Fibroblast of lung (primary cell): ENCODE measurements at regions not wholly inside any gene's neighbourhood (a gene's known extent, or its start where the extent isn't known, plus 50 kb on each side); places are given as distances from the start of the nearest gene placed in this dataset.

Experiments used
- CTCF ChIP-seq, 2 donors: IDR thresholded peaks in 1 of 2; conservative IDR thresholded peaks in 1 of 2; 1 replicate in 1 of 2; 2 replicates in 1 of 2; pipeline ENCODE4 v1.5.1; 2011 to 2012; ENCODE audit warnings: low read length in 2 of 2, control low read depth in 1 of 2, inconsistent platforms in 1 of 2, low read depth in 1 of 2, mild to moderate bottlenecking in 1 of 2
- EZH2 ChIP-seq: IDR thresholded peaks from 2 replicates; pipeline ENCODE4 v1.5.1; 2012; ENCODE audit warnings: low read length, control low read depth, mild to moderate bottlenecking; ENCODE audit errors: missing control alignments

GRCh38 chr14:85079842-85080730, 449.9 kb upstream of the FLRT2 start:
- TF ChIP-seq CTCF (conservative IDR thresholded peaks at IDR 0.05 in 1 of 2, IDR thresholded peaks at IDR 0.05 in 1 of 2; ENCODE audit: low read depth in 1 of 2, low read length in 2 of 2) = no peak
- no peak for TF ChIP-seq EZH2
